ENCODE measurements at regions not wholly inside any gene's neighbourhood (a gene's known extent, or its start where the extent isn't known, plus 50 kb on each side); places are given as distances from the start of the nearest gene placed in this dataset.

DNA sequence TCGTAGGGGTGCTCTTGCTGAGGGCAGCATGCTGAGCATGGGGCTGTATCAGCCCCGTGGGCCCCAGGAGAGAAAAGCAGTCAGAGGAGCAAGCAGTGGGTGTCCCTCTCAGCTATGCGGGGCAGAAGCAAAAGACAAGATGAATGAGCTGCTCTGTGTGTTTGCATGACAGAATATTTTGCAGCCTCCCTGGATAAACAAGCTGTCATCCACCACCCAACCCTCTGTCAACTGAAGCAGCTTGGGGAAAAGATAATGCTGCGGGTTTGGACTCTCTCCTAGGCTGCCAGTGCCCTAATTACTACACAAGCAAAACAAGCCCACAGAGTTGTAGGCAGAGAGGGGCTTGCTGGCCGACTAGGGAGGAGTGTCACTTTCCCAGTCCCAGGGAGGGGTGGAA lies 82.3 kb upstream of the PTPRT start:
- Mint-ChIP-seq H3K27me3 (peaks cover 7% of the 10 kb centered on the region), H3K36me3 (ENCODE audit: low read depth) (no peaks in the 10 kb centered on the region), H3K27ac (no peak overlapping the region), H3K9me3 (no peaks in the 10 kb centered on the region), H3K4me3 (no peak overlapping the region), H3K4me1 (ENCODE audit: low read depth) (no peaks in the 10 kb centered on the region)
- DNase-seq = no peak

DNA sequence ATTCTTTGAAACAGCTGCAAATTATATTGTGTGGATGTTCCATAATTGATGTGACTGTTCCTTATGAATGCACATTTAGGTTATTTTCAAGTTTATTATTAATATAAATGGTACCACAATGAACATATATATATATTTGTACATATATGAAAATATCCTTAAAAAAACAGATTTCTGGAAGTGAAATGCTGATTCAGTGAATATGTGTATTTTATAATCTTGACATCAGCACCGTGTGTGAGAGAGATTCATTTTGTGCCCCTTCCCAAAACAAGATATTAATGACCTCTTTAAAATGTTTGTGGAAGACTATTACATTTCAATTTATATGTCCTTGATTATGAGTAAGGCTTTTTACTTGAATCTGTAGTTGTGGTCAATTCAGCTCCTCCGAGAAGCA lies 75.7 kb upstream of the PTPRT start:
- Mint-ChIP-seq H3K9me3 (no peaks in the 10 kb centered on the region), H3K36me3 (ENCODE audit: low read depth) (no peaks in the 10 kb centered on the region), H3K4me1 (ENCODE audit: low read depth) (no peaks in the 10 kb centered on the region), H3K27me3 (peaks cover 7% of the 10 kb centered on the region), H3K27ac (no peak overlapping the region), H3K4me3 (no peak overlapping the region)
- no peak for DNase-seq

DNA sequence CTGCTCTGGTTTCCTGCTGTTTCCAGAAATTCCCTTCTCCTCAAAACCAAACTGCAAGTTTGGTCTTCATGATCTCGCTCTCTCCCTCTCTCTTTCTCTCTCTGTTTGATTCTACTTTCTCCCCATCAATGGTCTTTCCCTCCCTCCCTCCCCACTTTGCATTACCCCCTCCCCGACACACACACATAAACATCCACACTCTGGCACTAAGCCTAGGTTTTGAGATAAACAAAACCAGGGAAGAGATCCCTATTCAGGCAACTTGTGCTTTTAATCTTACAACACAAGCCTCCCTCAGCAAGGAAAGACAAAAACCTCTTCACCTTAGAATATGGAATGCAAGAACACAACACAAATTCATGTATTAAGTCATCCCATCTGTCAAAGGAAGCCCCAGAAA lies 73.5 kb upstream of the PTPRT start:
- no peak overlapping the region for H3K27ac Mint-ChIP-seq
- peaks cover 7% of the 10 kb centered on the region for H3K27me3 Mint-ChIP-seq
- peaks cover 2% of the 10 kb centered on the region for H3K9me3 Mint-ChIP-seq
- H3K4me3 Mint-ChIP-seq = no peak overlapping the region
- no peak for DNase-seq
- no peaks in the 10 kb centered on the region for H3K36me3 Mint-ChIP-seq (ENCODE audit: low read depth)
- H3K4me1 Mint-ChIP-seq (ENCODE audit: low read depth) = no peaks in the 10 kb centered on the region

DNA sequence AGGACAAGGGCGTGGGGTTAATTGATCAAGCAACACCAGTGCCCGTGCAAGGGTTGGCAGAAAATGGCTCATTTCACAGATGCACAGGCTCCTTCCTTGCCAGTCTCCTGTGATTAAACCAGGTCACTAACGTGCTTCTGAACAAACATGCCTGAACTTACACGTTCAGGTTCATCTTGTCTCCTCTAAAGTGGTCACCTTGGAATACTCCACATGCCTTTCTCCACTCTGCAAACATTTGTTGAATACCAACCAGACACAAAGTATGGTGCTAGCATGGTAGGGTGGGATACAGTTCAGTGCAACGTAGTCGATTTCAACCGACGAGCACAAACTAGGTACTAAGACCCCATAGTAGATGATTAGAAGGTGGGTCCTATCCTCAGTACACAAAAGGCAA lies 72.6 kb upstream of the PTPRT start:
- H3K36me3 Mint-ChIP-seq (ENCODE audit: low read depth) = no peaks in the 10 kb centered on the region
- no peak overlapping the region for H3K4me3 Mint-ChIP-seq
- H3K9me3 Mint-ChIP-seq = peaks cover 2% of the 10 kb centered on the region
- H3K27ac Mint-ChIP-seq = no peak overlapping the region
- H3K27me3 Mint-ChIP-seq = peaks cover 7% of the 10 kb centered on the region
- no peak for DNase-seq
- H3K4me1 Mint-ChIP-seq (ENCODE audit: low read depth) = no peaks in the 10 kb centered on the region

DNA sequence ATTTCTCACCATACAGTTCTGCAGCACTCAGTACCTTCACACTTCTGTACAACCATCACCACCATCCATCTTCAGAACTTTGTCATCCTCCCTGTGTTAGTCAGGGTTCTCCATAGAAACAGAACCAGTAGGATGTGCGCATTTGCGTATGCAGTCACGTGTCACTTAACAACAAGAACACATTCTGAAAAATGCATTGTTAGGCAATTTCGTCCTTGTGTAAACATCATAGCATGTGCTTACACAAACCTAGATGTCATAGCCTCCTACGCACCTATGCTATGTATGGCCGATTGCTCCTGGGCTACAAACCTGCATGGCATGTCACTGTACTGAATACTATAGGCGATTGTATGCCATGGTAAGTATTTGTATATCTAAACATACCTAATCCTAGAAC lies 66.2 kb upstream of the PTPRT start:
- H3K4me3 Mint-ChIP-seq = no peak overlapping the region
- H3K4me1 Mint-ChIP-seq (ENCODE audit: low read depth) = no peaks in the 10 kb centered on the region
- H3K36me3 Mint-ChIP-seq (ENCODE audit: low read depth) = no peaks in the 10 kb centered on the region
- H3K27me3 Mint-ChIP-seq = peaks cover 5% of the 10 kb centered on the region
- H3K9me3 Mint-ChIP-seq = peaks cover 2% of the 10 kb centered on the region
- H3K27ac Mint-ChIP-seq = no peak overlapping the region
- DNase-seq = no peak

DNA sequence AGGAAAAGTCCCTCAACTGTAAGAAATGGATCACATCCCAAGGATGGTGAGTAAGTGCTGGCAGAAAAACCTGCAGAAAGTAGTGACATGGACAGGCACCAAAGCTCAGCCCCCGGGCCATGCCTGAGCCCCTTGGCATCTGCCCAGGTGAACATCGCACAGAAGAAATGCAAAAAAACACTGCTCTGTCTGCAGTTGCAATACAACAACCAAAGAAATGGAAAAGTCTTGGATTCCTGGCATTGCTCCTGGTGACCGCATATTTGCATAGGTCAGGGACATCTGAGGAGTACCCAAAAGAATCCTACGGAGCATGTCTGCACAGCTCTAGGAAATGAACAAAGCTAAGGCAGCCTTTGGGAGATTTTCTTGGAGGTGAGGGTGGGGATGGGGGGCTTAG lies 63.1 kb upstream of the PTPRT start:
- H3K36me3 Mint-ChIP-seq (ENCODE audit: low read depth) = no peaks in the 10 kb centered on the region
- H3K27ac Mint-ChIP-seq = no peak overlapping the region
- no peak overlapping the region for H3K4me3 Mint-ChIP-seq
- no peaks in the 10 kb centered on the region for H3K9me3 Mint-ChIP-seq
- H3K27me3 Mint-ChIP-seq = peaks cover 9% of the 10 kb centered on the region
- no peak for DNase-seq
- H3K4me1 Mint-ChIP-seq (ENCODE audit: low read depth) = no peaks in the 10 kb centered on the region

DNA sequence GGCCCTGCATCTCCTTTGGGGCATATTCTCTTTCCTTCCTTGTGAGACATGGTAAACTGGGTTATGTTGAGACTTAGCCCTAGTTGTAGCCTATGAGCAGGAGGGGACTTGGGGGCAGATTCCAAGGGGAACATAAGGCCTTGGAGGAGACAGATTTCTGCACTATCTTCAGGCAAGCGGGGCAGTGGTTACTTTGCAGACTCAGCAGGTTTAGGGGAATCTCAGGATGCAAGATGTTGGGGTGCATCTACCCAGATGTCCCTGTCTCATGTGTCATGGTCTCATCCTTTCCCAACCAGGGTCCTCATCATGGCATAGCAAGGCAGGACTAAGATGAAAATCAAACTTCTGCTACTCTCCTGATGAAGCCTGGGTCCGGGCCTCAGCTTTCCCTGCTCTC lies 58.6 kb upstream of the PTPRT start:
- Mint-ChIP-seq H3K27me3 (peaks cover 14% of the 10 kb centered on the region), H3K9me3 (no peaks in the 10 kb centered on the region), H3K27ac (no peak overlapping the region), H3K4me1 (ENCODE audit: low read depth) (no peaks in the 10 kb centered on the region), H3K4me3 (no peak overlapping the region), H3K36me3 (ENCODE audit: low read depth) (no peaks in the 10 kb centered on the region)
- no peak for DNase-seq

DNA sequence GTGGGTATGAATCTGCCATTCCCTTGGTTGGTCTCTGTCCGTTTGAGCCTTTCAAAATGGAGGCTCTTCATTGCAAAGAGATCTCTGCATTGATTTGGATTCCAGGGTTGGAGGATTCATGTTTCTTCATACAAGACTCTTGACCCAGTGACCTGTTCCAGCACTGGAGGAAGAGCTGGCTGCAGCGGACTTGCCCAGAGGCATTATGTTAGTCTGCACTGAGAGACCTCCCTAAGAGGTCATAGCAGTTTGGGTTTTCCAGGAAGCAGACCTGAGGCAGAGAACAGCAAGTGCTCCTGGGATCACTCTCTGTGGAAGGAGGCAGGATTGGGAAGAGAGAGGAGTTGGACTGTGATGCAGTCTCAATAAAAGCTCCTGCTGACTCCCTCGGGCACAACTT lies 57.7 kb upstream of the PTPRT start:
- no peak overlapping the region for H3K4me3 Mint-ChIP-seq

DNA sequence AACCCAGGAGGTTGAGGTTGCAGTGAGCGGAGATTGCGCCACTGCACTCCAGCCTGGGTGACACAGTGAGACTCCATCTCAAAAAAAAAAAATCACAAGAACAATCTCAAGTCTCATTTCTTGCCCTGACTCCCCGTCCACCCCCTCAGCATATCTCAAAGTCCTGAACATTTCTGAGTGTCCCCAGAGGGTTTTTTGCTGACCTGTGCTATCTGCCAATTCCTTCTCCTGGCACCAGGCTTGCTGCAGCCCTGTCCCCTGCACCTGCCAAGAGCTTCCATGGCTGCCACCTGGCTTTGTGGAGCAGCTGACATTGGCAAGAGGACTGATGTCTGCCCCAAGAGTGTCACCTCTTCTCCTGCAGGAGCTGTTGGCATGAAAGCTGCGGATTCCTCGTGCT lies 54.9 kb upstream of the PTPRT start:
- DNase-seq = no peak
- Mint-ChIP-seq H3K27ac (no peak overlapping the region), H3K9me3 (peaks cover 1% of the 10 kb centered on the region), H3K4me3 (no peak overlapping the region), H3K36me3 (ENCODE audit: low read depth) (no peaks in the 10 kb centered on the region), H3K4me1 (ENCODE audit: low read depth) (no peaks in the 10 kb centered on the region), H3K27me3 (peaks cover 14% of the 10 kb centered on the region)

More for the DNA sequence above, 57.7 kb upstream of the PTPRT start:
- DNase-seq = no peak
- H3K36me3 Mint-ChIP-seq (ENCODE audit: low read depth) = no peaks in the 10 kb centered on the region
- H3K27ac Mint-ChIP-seq = no peak overlapping the region
- no peaks in the 10 kb centered on the region for H3K4me1 Mint-ChIP-seq (ENCODE audit: low read depth)
- H3K27me3 Mint-ChIP-seq = peaks cover 14% of the 10 kb centered on the region
- H3K9me3 Mint-ChIP-seq = no peaks in the 10 kb centered on the region

DNA sequence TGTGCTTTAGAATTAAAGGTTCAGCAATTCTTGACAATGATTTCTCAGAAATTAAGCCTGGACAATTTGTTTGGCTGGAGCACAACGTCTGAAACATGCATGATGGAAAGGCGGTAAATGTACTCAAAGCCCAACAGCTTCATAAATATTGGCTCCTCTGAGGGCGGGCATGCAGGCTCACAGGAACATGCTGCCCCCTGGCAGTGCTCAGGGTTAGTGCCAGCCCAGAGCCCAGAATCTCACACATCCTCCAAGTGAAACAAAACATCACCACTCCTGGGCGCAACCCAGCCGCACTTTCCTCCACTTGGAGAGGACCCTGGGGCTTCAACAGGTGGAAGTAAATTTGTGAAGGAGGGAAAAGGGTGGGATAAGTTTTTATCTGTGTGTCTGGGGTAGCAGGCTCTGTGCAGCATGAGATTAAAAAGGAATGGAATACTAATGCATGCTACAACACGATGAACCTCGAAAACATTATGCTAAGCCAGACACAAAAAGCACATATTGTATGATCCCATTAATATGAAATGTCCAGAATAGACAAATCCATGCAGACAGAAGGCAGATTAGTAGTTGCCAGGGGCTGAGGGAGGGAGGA lies 54.1 kb upstream of the PTPRT start:
- no peak overlapping the region for H3K27ac Mint-ChIP-seq
- peaks cover 14% of the 10 kb centered on the region for H3K27me3 Mint-ChIP-seq
- no peaks in the 10 kb centered on the region for H3K36me3 Mint-ChIP-seq (ENCODE audit: low read depth)
- no peak for DNase-seq
- H3K4me3 Mint-ChIP-seq = no peak overlapping the region
- H3K9me3 Mint-ChIP-seq = peaks cover 7% of the 10 kb centered on the region
- no peaks in the 10 kb centered on the region for H3K4me1 Mint-ChIP-seq (ENCODE audit: low read depth)

DNA sequence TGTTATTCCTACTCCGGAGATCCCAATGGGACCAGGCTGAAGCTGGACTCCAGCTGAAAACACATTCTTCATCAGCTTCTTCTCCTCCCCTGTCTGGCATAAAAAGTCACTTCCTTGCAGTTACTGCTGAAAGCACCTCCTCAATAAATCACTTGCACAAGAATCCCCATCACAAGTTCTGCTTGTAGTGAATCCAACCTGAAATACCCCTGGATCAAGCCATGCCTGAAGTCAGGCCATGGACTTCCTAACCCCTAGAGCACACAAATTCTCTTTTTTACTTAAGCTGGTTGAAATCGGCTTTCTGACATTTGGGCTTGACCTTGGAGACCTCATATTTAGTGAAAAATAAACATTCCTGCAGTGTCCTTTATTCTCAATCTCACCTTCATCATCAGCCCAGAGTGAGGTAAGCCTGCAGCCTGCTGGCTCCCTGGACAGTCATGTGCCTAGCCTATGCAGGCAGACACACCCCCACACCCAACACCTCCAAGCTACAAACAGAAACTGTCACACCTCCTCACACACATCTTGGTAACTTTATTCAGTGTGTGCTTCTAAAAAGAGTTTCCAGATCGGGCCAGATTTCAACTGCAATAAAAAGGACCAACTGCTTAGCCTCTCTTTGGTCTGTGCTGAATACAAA lies 51.5 kb upstream of the PTPRT start:
- Mint-ChIP-seq H3K4me3 (no peak overlapping the region), H3K4me1 (ENCODE audit: low read depth) (no peaks in the 10 kb centered on the region), H3K27ac (no peak overlapping the region), H3K27me3 (peaks cover 2% of the 10 kb centered on the region), H3K36me3 (ENCODE audit: low read depth) (no peaks in the 10 kb centered on the region), H3K9me3 (peaks cover 7% of the 10 kb centered on the region)
- DNase-seq = no peak

Data from activated T-cell treated with anti-CD3 and anti-CD28 coated beads, Interleukin-2, amount 50 U/mL, for 24 hours (primary cell).